ENCODE measurements at regions not wholly inside any gene's neighbourhood (a gene's known extent, or its start where the extent isn't known, plus 50 kb on each side); places are given as distances from the start of the nearest gene placed in this dataset.

DNA sequence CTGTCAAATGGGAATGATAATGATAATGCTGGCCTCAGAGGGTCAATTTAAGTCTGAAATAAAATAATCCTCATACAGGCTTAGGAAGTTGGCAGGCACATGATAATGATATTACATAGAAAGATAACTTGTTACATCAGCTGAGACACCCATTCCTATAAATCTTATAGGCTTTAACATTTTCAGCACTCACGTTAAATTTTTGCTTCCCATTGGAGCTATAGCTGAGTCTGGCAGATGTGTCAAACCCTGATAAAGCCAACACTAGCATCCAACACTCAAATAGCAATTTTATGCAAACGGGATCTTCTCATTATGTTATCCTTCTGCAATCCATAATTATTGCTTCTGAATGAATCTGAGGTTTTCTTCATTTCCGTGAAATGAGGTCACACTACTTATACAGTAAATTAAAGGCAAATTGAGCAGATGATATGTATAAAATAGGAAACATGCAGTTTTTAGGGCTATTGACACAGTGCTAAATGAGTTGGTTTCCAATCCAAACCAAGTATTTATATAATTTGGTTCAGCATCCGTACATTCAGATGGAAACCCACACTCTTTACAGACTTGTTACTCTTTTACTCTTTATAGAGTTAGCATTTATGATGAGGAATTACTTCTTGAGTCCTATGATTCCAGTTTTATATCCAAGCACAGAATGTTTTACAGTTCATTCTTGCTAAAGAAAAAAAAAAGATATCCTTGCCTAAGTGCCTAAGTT lies 481.6 kb downstream of the BTBD3 start:
- H3K27ac ChIP-seq, result no peak overlapping the region

DNA sequence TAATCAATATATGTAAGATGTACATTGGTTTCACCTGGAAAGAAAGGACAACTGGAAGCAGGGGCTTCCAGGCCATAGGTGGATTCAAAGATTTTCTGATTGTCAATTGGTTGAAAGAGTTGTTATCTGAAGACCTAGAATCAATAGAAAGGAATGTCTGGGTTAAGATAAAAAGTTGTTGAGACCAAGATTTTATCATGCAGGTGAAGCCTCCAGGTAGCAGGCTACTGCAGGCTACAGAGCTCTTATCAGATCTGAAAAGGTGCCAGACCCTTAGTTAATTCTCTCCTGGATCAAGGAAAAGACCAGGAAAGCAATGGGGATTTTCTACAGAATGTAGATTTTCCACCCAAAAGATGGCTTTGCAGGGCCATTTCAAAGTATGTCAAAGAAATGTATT lies 487.2 kb downstream of the BTBD3 start:
- no peaks in the 10 kb centered on the region for H3K36me3 ChIP-seq (replicated peaks; ENCODE audit: insufficient read depth, low read depth)
- H2AFZ ChIP-seq, result no peak overlapping the region
- TF ChIP-seq EZH2 (IDR thresholded peaks at IDR 0.05; ENCODE audit: borderline replicate concordance) (no peak), EZH2phosphoT487 (IDR thresholded peaks at IDR 0.05; ENCODE audit: low read depth, severe bottlenecking, unreplicated experiment) (no peak)
- DNase-seq (ENCODE audit: low spot score), result no peak
- H3K27ac ChIP-seq, result no peak overlapping the region
- no peaks in the 10 kb centered on the region for H3K79me2 ChIP-seq
- H3K4me1 ChIP-seq (ENCODE audit: insufficient read depth), result no peaks in the 10 kb centered on the region
- no peak overlapping the region for H3K4me3 ChIP-seq
- no peaks in the 10 kb centered on the region for H3K9me2 ChIP-seq (replicated peaks; ENCODE audit: insufficient read depth)
- no peaks in the 10 kb centered on the region for H4K20me1 ChIP-seq (ENCODE audit: insufficient read depth, poor library complexity, severe bottlenecking)
- no peak overlapping the region for H3K4me2 ChIP-seq
- H3K9me3 ChIP-seq (ENCODE audit: low read depth), result no peaks in the 10 kb centered on the region
- H3K27me3 ChIP-seq, result no peaks in the 10 kb centered on the region

More for the DNA sequence above, 481.6 kb downstream of the BTBD3 start:
- H3K27me3 ChIP-seq, result no peaks in the 10 kb centered on the region
- H3K4me1 ChIP-seq (ENCODE audit: insufficient read depth), result peaks cover 3% of the 10 kb centered on the region
- H4K20me1 ChIP-seq (ENCODE audit: insufficient read depth, poor library complexity, severe bottlenecking), result no peaks in the 10 kb centered on the region
- no peak for DNase-seq (ENCODE audit: low spot score)
- no peak overlapping the region for H3K4me3 ChIP-seq
- H3K4me2 ChIP-seq, result no peak overlapping the region
- no peaks in the 10 kb centered on the region for H3K79me2 ChIP-seq
- no peaks in the 10 kb centered on the region for H3K9me3 ChIP-seq (ENCODE audit: low read depth)
- H3K9me2 ChIP-seq (replicated peaks; ENCODE audit: insufficient read depth), result no peaks in the 10 kb centered on the region
- H3K36me3 ChIP-seq (replicated peaks; ENCODE audit: insufficient read depth, low read depth), result no peaks in the 10 kb centered on the region
- WGBS (ENCODE audit: low lambda C conversion rate, missing lambda C conversion rate), result 83% methylated on average over 4 of the region's 4 CpGs
- H2AFZ ChIP-seq, result no peak overlapping the region
- TF ChIP-seq, protein P1, sequence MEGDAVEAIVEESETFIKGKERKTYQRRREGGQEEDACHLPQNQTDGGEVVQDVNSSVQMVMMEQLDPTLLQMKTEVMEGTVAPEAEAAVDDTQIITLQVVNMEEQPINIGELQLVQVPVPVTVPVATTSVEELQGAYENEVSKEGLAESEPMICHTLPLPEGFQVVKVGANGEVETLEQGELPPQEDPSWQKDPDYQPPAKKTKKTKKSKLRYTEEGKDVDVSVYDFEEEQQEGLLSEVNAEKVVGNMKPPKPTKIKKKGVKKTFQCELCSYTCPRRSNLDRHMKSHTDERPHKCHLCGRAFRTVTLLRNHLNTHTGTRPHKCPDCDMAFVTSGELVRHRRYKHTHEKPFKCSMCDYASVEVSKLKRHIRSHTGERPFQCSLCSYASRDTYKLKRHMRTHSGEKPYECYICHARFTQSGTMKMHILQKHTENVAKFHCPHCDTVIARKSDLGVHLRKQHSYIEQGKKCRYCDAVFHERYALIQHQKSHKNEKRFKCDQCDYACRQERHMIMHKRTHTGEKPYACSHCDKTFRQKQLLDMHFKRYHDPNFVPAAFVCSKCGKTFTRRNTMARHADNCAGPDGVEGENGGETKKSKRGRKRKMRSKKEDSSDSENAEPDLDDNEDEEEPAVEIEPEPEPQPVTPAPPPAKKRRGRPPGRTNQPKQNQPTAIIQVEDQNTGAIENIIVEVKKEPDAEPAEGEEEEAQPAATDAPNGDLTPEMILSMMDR (IDR thresholded peaks at IDR 0.05; ENCODE audit: poor library complexity), result no peak
- TF ChIP-seq EZH2phosphoT487 (IDR thresholded peaks at IDR 0.05; ENCODE audit: low read depth, severe bottlenecking, unreplicated experiment) (no peak), EZH2 (IDR thresholded peaks at IDR 0.05; ENCODE audit: borderline replicate concordance) (no peak)

DNA sequence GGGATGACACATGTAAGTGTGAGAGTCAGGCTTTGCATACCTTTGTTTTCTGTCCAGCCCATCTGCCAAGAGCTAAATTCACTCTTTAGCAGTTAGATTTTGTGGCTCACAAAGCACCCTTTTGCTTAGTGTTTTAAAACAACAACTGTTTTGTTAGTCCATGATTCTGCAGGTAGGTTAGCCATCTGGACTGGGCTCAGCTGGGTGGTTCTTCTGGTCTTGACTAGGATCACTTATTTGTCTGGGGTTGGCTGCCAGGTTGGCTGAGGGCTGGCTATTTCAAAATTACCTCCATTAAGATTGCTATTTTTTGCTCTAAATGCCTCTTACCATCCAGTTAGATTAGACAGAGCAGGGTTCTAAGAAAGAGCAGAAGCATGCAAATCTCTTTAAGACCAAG lies 489.3 kb downstream of the BTBD3 start:
- H3K27ac ChIP-seq, result no peak overlapping the region
- no peaks in the 10 kb centered on the region for H4K20me1 ChIP-seq (ENCODE audit: insufficient read depth, poor library complexity, severe bottlenecking)
- no peaks in the 10 kb centered on the region for H3K27me3 ChIP-seq
- no peak overlapping the region for H3K4me3 ChIP-seq
- TF ChIP-seq EZH2phosphoT487 (IDR thresholded peaks at IDR 0.05; ENCODE audit: low read depth, severe bottlenecking, unreplicated experiment) (no peak), EZH2 (IDR thresholded peaks at IDR 0.05; ENCODE audit: borderline replicate concordance) (no peak)
- TF ChIP-seq, protein P1 (IDR thresholded peaks at IDR 0.05; ENCODE audit: poor library complexity), result no peak
- no peaks in the 10 kb centered on the region for H3K79me2 ChIP-seq
- H3K9me2 ChIP-seq (replicated peaks; ENCODE audit: insufficient read depth), result no peaks in the 10 kb centered on the region
- H3K9me3 ChIP-seq (ENCODE audit: low read depth), result no peaks in the 10 kb centered on the region
- no peaks in the 10 kb centered on the region for H3K4me1 ChIP-seq (ENCODE audit: insufficient read depth)
- no peak overlapping the region for H2AFZ ChIP-seq
- DNase-seq (ENCODE audit: low spot score), result no peak
- no peak overlapping the region for H3K4me2 ChIP-seq
- H3K36me3 ChIP-seq (replicated peaks; ENCODE audit: insufficient read depth, low read depth), result no peaks in the 10 kb centered on the region

DNA sequence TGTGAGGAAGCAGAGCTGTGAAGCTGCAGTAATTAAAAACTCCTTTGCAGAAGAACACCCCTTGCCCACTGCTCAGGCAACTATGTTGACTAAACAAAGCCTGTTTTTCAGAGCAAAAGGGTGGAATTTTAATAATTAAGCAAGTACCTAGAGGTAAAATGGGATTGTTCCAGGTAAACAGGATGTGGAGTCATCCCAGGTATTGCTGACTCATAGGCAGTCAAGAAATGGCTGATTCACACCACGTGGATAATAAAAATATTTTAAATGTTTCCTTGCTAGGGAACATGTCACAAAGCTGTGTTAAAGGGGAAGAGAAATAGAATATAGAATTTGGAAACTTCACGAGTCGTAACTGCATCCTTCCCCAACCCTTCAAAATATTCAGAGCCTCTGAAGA lies 491.8 kb downstream of the BTBD3 start:
- H3K4me3 ChIP-seq, result no peak overlapping the region
- H3K27ac ChIP-seq, result no peak overlapping the region

More for the DNA sequence above, 491.8 kb downstream of the BTBD3 start:
- peaks cover 3% of the 10 kb centered on the region for H3K4me1 ChIP-seq (ENCODE audit: insufficient read depth)
- H3K4me2 ChIP-seq, result no peak overlapping the region
- TF ChIP-seq, protein P1 (IDR thresholded peaks at IDR 0.05; ENCODE audit: poor library complexity), result no peak
- no peak for TF ChIP-seq EZH2phosphoT487 (IDR thresholded peaks at IDR 0.05; ENCODE audit: low read depth, severe bottlenecking, unreplicated experiment)
- no peak for TF ChIP-seq EZH2 (IDR thresholded peaks at IDR 0.05; ENCODE audit: borderline replicate concordance)
- no peaks in the 10 kb centered on the region for H3K9me2 ChIP-seq (replicated peaks; ENCODE audit: insufficient read depth)
- H3K9me3 ChIP-seq (ENCODE audit: low read depth), result no peaks in the 10 kb centered on the region
- H3K27me3 ChIP-seq, result no peaks in the 10 kb centered on the region
- no peaks in the 10 kb centered on the region for H4K20me1 ChIP-seq (ENCODE audit: insufficient read depth, poor library complexity, severe bottlenecking)
- H2AFZ ChIP-seq, result no peak overlapping the region
- no peaks in the 10 kb centered on the region for H3K79me2 ChIP-seq
- H3K36me3 ChIP-seq (replicated peaks; ENCODE audit: insufficient read depth, low read depth), result no peaks in the 10 kb centered on the region
- WGBS (ENCODE audit: low lambda C conversion rate, missing lambda C conversion rate), result 51% methylated on average over 3 of the region's 3 CpGs
- no peak for DNase-seq (ENCODE audit: low spot score)

Measured in hepatocyte (in vitro differentiated cells).